ENCODE measurements at regions not wholly inside any gene's neighbourhood (a gene's known extent, or its start where the extent isn't known, plus 50 kb on each side); places are given as distances from the start of the nearest gene placed in this dataset.

DNA sequence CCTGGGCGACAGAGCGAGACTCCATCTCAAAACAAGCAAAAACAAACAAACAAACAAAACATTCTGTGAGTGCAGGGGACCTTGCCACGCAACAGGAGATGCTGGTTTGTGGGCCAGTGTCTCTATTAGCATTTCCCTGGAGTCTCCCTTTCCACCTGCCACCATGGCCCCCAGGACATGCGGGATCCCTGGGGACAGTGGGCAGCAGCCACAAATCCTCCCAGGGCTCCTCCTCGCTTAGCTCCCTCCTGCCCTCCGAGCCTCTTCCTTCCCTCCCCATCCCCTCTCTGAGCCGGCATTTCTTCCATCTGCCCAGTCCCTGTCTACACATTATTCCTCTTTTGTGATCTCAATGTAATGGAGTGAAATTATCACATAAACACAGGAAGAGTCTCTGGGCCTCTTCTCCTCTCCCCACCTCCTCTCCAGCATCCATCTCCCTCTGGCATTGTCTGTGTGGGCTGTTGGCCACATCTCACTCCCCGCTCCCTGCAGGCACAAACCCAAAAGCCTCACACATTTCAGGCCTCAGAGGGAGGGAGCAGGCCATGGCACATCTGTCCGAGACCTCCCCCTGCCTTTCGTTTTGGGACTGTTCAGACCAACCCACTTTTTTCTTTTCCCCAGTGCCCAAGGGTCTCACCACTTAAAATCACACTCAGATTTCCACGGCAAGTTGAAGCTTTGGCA lies 144.3 kb downstream of the MIS18A start:
- TF ChIP-seq, protein P1, sequence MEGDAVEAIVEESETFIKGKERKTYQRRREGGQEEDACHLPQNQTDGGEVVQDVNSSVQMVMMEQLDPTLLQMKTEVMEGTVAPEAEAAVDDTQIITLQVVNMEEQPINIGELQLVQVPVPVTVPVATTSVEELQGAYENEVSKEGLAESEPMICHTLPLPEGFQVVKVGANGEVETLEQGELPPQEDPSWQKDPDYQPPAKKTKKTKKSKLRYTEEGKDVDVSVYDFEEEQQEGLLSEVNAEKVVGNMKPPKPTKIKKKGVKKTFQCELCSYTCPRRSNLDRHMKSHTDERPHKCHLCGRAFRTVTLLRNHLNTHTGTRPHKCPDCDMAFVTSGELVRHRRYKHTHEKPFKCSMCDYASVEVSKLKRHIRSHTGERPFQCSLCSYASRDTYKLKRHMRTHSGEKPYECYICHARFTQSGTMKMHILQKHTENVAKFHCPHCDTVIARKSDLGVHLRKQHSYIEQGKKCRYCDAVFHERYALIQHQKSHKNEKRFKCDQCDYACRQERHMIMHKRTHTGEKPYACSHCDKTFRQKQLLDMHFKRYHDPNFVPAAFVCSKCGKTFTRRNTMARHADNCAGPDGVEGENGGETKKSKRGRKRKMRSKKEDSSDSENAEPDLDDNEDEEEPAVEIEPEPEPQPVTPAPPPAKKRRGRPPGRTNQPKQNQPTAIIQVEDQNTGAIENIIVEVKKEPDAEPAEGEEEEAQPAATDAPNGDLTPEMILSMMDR (conservative IDR thresholded peaks at IDR 0.05 in 1 of 2, IDR thresholded peaks at IDR 0.05 in 1 of 2; ENCODE audit: extremely low read depth in 1 of 2, insufficient read depth in 1 of 2, low read depth in 1 of 2, low read length in 2 of 2), result no peak
- no peak for TF ChIP-seq EZH2 (IDR thresholded peaks at IDR 0.05; ENCODE audit: borderline replicate concordance, low read length)

Data from mammary epithelial cell (primary cell).